SH-SY5Y (cell line): ENCODE measurements at regions not wholly inside any gene's neighbourhood (a gene's known extent, or its start where the extent isn't known, plus 50 kb on each side); places are given as distances from the start of the nearest gene placed in this dataset.

Experiments
- GATA2 ChIP-seq: IDR thresholded peaks from 2 replicates; pipeline ENCODE4 v1.6.1; 2011; ENCODE audit warnings: mild to moderate bottlenecking, low read depth, low read length
- GATA3 ChIP-seq: IDR thresholded peaks from 2 replicates; pipeline ENCODE4 v1.6.1; 2011; ENCODE audit warnings: low read depth, mild to moderate bottlenecking, low read length, moderate library complexity

DNA sequence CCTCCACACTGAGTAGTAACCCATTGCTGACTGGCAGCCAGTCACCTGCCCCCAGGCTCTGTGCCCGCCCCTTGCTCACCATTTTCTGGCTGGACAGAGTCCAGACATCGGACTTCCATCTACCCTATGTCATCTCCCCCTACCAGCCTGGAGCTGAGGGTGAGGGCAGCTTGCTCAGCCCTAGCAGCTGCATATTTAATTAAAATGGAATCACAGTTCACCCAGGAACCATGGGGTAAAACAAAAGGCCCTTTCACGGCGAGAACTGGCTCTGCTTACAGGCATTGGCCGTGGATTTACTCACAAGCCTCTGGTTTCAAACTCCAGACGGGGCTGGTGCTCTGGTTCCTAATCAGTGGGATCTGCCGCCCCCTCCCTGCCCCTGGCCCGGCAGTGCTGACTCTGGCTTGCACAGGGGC, 94.9 kb upstream of the ATP2B2 start:
- TF ChIP-seq GATA2 (peak; percentile 99), GATA3 (no peak; the same call in 1 of the 2 replicates)

- TF ChIP-seq GATA3 (no peak), GATA2 (no peak)
These were observed 95.3 kb upstream of the ATP2B2 start for GRCh38 chr3:10600726-10601125.

- TF ChIP-seq GATA3 (no peak), GATA2 (no peak)
These were observed 95.9 kb upstream of the ATP2B2 start for GRCh38 chr3:10601151-10601856.

DNA sequence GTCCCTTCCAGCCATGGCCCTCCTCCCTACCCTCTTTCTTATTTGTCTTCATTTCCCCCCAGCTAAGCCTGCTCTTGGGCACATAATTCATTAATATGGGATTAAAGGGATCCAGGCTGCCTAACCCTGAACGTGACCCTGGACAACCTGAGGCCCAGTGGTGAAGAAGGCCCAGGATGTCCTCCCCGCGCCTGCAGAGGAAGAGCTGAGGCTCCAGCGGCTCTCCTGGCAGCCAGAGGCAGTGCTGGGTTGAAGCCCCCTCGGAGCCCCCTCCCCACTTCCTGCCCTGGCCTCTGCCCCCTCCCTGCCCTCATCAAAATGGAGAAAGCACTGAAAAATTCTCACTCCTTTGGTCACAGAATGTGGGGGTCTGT, 96.5 kb upstream of the ATP2B2 start:
- TF ChIP-seq GATA2, result no peak
- no peak for TF ChIP-seq GATA3

- TF ChIP-seq GATA2, result no peak
- TF ChIP-seq GATA3, result no peak
These were observed 96.9 kb upstream of the ATP2B2 start for GRCh38 chr3:10602271-10602670.

DNA sequence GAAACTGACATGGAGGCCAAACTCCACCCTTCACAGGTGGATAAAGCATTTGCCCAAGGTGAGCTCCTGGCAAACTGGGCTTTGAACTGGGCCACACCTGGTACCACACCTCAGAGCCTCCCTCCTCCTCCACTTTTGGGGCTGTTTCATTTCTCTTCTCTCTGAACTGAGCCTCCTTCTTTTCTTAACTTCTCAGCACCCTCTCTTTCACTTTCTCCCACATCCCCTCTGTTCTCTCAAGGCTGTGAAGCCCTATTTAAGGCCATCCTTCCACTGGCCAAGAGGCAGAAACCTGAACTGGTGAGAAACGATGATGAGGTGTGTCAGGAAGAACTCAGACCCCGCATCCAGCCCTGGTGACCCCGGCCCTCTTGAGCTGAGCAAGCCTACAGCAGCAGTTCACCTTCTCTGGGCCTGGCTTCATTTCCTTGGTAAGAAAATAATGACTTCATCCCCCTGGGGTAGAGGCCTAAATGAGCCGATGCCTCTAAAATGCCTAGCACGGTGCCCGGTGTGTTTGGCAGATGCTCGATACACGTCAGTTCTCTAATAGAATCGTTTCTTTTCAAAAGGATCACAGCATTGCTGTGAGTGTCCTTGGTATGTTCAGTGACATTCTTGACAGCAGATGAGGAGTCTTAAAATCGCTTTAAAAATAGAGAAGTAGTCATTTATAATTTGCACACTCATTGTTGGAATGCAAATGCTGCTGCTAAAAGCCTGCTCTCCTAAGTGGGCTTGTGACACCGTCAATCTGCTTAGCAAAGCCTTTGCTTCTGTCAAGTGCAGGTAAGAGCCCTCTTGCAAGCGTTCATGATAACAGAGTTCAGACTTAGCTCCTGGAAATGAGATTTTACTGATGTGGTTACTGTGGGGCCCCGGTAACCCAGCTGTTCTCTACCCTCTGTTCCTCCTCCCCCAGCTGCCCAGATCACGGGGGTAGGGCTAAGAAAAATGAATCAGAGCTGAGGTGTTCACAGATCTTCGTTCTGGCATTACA, 97.7 kb upstream of the ATP2B2 start:
- no peak for TF ChIP-seq GATA2

GRCh38 chr3:10609134-10609533, 103.7 kb upstream of the ATP2B2 start:
- TF ChIP-seq GATA2, result no peak

- peak; percentile 53 for TF ChIP-seq GATA2
- TF ChIP-seq GATA3, result no peak
These were observed 108.8 kb upstream of the ATP2B2 start for GRCh38 chr3:10614168-10614567.

- TF ChIP-seq GATA2 (no peak), GATA3 (no peak)
These were observed 110.3 kb upstream of the ATP2B2 start for GRCh38 chr3:10615715-10616114.

- no peak for TF ChIP-seq GATA2
- TF ChIP-seq GATA3, result no peak
These were observed 110.9 kb upstream of the ATP2B2 start for GRCh38 chr3:10616321-10616720.

DNA sequence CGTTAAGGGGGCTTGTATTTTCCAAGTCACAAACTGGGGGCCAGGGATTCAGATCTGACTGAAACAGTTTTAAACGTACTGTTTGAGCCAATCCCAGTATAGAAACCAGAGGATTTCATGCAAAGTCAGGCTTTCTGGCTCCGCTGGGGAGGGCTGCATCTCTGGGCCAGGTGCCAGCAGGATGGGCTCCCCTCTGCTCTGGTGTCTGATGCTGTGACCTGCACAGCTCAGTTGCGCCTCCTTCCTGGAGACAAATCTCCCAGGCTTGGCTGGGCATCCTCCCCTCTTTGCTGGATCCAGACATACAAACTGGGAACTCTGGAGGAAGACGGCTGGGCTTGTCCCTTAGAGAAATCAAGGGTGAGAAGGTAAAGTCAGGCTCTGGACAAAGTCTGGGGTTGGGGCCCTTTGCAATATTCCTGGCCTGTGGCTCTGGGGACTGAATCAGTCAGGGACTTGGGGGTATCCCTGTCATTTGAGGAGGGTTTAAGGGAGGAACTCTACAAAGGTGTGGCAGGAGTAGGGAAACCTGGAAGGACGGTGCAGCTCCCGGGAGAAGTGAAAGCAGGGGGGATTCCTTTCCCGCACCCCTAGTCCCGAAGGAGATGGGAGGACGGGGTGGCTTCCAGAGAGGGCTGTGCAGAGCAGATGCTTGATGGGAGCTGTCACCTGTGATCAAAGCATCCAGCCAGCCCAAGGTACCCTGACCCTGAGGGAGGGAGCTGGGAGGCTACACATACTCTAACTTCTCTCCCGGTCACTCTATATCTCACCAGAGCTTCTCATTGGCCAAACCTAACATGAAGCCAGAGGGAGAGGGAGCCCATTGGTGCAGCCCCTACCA, 114.8 kb upstream of the ATP2B2 start:
- TF ChIP-seq GATA2, result no peak
- TF ChIP-seq GATA3, result no peak

DNA sequence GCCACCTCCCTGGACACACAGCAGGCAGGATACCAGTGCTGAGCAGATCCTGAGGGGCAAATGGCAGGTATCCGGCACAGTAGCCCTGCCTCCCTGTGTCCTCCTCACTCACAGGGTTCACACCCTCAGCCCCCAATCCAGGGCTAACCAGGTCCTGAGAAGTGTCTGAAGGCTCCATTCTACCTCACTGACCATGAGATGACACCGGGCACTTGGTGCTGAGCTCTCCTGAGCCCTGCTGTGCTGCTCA, 115.4 kb upstream of the ATP2B2 start:
- no peak for TF ChIP-seq GATA2

- no peak for TF ChIP-seq GATA2
- no peak for TF ChIP-seq GATA3
These were observed 118.3 kb upstream of the ATP2B2 start for GRCh38 chr3:10623578-10624275.

DNA sequence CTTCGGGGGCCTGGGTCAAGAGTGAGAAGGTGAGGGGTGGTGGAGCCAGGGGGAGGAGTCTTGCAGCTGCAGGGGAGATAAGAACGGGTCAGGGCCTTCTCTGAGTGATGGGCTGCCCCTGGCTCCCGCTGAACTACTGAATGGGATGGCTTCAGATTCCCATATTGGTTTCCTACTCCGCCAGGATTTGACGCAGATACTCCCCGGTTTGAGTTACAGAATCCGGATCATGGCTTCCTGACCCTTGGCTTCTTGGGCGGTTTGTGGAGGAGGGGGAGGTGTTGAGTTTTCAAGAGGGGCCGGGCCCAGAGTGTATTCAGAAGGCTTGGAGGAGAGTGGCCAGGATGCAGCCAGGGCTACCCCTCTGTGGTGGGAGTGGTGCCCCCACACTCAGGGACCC, 119.9 kb upstream of the ATP2B2 start:
- TF ChIP-seq GATA3 (no peak), GATA2 (no peak)
